ENCODE measurements at regions not wholly inside any gene's neighbourhood (a gene's known extent, or its start where the extent isn't known, plus 50 kb on each side); places are given as distances from the start of the nearest gene placed in this dataset.

DNA sequence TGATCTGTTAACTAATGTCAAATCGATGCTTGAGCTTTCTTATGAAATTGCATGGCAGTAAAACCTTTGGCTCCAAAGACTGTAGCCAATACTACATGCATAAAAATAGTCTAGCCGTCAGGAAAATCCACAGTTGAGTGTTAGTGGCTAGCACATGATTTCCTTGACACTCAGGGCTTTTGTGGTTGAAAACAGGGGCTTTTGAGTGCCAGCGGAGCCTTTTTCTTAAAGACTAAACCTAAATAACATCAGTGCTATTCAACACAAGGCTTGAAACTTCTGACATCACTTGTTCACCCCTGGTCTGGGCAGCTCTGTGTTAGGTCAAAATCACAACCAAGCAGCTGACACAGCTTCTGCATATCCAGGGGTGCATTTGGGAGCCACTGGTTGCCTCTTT is 124.2 kb upstream of the BMPER start:
- DNase-seq (ENCODE audit: low read depth): no peak
- TF ChIP-seq, protein P1, sequence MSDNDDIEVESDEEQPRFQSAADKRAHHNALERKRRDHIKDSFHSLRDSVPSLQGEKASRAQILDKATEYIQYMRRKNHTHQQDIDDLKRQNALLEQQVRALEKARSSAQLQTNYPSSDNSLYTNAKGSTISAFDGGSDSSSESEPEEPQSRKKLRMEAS (IDR thresholded peaks at IDR 0.05; ENCODE audit: low read depth, low read length): no peak
- TF ChIP-seq, protein P2, sequence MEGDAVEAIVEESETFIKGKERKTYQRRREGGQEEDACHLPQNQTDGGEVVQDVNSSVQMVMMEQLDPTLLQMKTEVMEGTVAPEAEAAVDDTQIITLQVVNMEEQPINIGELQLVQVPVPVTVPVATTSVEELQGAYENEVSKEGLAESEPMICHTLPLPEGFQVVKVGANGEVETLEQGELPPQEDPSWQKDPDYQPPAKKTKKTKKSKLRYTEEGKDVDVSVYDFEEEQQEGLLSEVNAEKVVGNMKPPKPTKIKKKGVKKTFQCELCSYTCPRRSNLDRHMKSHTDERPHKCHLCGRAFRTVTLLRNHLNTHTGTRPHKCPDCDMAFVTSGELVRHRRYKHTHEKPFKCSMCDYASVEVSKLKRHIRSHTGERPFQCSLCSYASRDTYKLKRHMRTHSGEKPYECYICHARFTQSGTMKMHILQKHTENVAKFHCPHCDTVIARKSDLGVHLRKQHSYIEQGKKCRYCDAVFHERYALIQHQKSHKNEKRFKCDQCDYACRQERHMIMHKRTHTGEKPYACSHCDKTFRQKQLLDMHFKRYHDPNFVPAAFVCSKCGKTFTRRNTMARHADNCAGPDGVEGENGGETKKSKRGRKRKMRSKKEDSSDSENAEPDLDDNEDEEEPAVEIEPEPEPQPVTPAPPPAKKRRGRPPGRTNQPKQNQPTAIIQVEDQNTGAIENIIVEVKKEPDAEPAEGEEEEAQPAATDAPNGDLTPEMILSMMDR (IDR thresholded peaks at IDR 0.05; ENCODE audit: low read depth, low read length): no peak
- TF ChIP-seq MYC (IDR thresholded peaks at IDR 0.05; ENCODE audit: low read depth, low read length): no peak
- H3K4me3 ChIP-seq (ENCODE audit: low read depth, low read length): no peak overlapping the region

DNA sequence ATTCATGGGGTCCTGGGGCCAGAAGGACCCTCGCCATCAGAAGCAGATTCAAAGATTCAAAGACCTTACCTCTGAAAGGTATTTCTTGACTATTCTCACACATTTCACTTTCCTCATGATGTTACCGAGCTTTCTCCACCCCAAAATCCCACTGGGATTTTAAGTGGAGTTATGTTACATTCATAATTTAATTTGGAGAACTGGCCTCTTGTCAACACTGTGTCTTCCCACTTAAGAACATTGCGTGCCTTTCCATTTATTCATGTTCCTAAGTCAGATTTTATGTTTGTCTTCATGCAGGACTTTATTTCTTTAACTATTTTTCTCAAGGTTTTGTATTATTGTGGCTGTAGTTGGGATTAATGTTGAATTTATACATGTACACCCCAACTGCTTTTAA is 123.5 kb upstream of the BMPER start:
- no peak for DNase-seq (ENCODE audit: low read depth)
- TF ChIP-seq POLR2A (IDR thresholded peaks at IDR 0.05; ENCODE audit: extremely low read depth, insufficient read length) (no peak), MYC (IDR thresholded peaks at IDR 0.05; ENCODE audit: low read depth, low read length) (no peak)
- TF ChIP-seq, protein P1 (IDR thresholded peaks at IDR 0.05; ENCODE audit: low read depth, low read length): no peak
- TF ChIP-seq, protein P2 (IDR thresholded peaks at IDR 0.05; ENCODE audit: low read depth, low read length): no peak
- no peak overlapping the region for H3K4me3 ChIP-seq (ENCODE audit: low read depth, low read length)

DNA sequence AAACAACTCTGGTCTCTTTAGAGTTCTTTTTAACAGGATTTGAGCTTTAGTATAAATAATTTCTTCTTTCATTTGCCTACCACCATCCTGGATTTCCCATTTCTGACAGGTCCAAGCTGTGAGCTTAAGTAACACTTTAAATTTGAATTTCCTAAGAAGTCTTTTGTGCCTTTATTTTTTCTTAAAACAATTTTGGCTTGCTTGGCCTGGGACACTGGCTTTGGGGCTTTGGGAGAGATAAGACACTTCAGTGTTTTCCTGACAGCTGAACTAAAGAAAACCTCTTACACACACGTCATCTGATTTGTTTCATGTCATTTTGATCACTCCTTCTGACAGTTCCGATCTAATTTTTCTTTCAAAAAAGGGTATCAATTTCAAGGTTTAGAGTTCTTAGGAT is 121.3 kb upstream of the BMPER start:
- no peak for TF ChIP-seq POLR2A (IDR thresholded peaks at IDR 0.05; ENCODE audit: extremely low read depth, insufficient read length)
- TF ChIP-seq, protein P1 (IDR thresholded peaks at IDR 0.05; ENCODE audit: low read depth, low read length): no peak
- no peak for TF ChIP-seq MYC (IDR thresholded peaks at IDR 0.05; ENCODE audit: low read depth, low read length)
- TF ChIP-seq, protein P2 (IDR thresholded peaks at IDR 0.05; ENCODE audit: low read depth, low read length): no peak

DNA sequence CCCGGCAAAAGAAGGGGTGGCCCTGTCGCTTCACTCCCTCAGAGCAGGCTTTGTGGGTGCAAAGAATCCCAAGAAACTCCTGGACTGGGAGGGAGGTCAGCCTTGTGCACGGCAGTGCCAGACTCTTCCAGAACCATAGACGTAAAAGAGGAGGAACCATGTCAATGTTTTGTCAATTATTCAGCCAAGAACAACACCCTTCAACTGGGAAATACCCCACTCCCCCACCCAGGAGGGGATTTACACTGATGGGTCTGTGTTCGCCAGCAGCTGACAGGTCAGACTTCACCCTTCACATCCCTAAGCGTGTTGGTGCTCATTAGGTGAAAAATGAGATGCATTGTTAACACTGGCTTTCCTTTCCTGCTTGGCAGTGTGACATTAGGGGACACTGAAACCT is 116.8 kb upstream of the BMPER start:
- TF ChIP-seq POLR2A (IDR thresholded peaks at IDR 0.05; ENCODE audit: extremely low read depth, insufficient read length) (no peak), MYC (IDR thresholded peaks at IDR 0.05; ENCODE audit: low read depth, low read length) (no peak)
- TF ChIP-seq, protein P1 (IDR thresholded peaks at IDR 0.05; ENCODE audit: low read depth, low read length): no peak
- TF ChIP-seq, protein P2 (IDR thresholded peaks at IDR 0.05; ENCODE audit: low read depth, low read length): no peak
- no peak overlapping the region for H3K4me3 ChIP-seq (ENCODE audit: low read depth, low read length)
- no peak for DNase-seq (ENCODE audit: low read depth)

More for the DNA sequence above, 121.3 kb upstream of the BMPER start:
- DNase-seq (ENCODE audit: low read depth): no peak
- no peak overlapping the region for H3K4me3 ChIP-seq (ENCODE audit: low read depth, low read length)

DNA sequence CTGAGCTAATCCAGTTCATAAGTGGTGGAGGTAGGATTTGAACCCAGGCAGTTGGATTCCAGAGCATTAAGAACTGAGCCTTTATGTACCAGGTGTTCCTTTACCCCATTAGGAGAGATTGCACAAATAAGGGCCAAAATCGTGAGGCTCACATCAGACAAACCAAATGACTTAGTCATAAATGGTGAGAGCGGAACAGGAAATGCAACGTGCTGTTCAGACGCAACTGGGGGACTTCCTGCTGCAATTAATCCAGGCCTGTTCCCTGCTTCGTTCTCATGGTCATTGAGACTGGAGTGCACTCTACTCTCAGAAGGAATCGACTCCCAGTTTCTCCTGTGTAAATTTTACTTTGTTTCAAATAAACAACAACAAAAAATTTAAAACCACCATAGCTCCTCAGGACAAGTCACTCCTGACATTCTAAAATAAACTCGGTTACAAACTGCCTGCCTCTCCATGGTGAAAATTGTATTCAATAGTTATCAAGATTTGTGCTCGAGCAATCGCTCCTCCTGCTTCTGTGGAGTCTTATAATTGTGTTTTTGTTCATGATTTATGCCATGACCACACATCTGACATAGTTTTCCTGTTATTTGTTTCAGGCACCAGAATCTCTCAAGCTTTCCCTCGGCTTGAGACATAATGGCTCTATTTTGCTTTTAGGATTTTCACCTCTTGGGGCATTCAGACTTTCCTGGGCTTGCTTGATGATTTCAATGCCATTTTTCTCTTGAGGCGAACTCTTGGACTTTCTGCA is 115.3 kb upstream of the BMPER start:
- TF ChIP-seq, protein P2 (IDR thresholded peaks at IDR 0.05; ENCODE audit: low read depth, low read length): no peak
- TF ChIP-seq, protein P1 (IDR thresholded peaks at IDR 0.05; ENCODE audit: low read depth, low read length): no peak
- TF ChIP-seq MYC (IDR thresholded peaks at IDR 0.05; ENCODE audit: low read depth, low read length): no peak
- TF ChIP-seq POLR2A (IDR thresholded peaks at IDR 0.05; ENCODE audit: extremely low read depth, insufficient read length): no peak
- peak; percentile 22 for DNase-seq (ENCODE audit: low read depth)
- H3K4me3 ChIP-seq (ENCODE audit: low read depth, low read length): no peak overlapping the region

Measured in NB4 (cell line).